ENCODE measurements at regions not wholly inside any gene's neighbourhood (a gene's known extent, or its start where the extent isn't known, plus 50 kb on each side); places are given as distances from the start of the nearest gene placed in this dataset.

DNA sequence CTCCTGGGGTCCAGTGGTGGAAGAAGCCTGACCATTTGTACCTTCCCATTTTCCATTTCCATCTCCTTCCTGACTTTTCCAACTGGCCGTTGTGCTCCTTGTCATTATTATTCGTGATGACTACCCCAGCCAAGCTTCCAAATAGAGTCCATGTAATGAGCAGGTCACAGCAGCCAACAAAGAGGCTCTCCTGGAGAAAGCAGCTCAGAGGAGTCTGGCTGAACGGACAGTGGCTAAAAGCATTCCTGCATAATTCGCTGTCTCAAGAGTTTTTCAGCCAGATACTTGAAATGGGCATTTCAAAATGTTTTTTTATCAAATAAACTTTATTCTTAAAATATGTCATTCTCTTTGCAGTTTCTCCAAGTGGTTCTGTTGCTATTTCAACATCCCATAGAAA is 458.6 kb downstream of the INHBA start:
- TF ChIP-seq POLR2A (IDR thresholded peaks at IDR 0.05; ENCODE audit: low read depth, low read length) (no peak), ZBTB4 (CRISPR knock-in tag; IDR thresholded peaks at IDR 0.05) (no peak), RELA (IDR thresholded peaks at IDR 0.05; ENCODE audit: borderline replicate concordance, partially characterized antibody) (no peak), CBX5 (IDR thresholded peaks at IDR 0.05; ENCODE audit: low read depth) (no peak), MXI1 (IDR thresholded peaks at IDR 0.05; ENCODE audit: low read depth, low read length) (no peak), CTCF (IDR thresholded peaks at IDR 0.05 in 2 of 3, conservative IDR thresholded peaks at IDR 0.05 in 1 of 3; ENCODE audit: control insufficient read depth in 2 of 3, extremely low read depth in 1 of 3, insufficient read depth in 1 of 3, low read depth in 3 of 3, low read length in 3 of 3) (no peak), EP300 (IDR thresholded peaks at IDR 0.05; ENCODE audit: borderline replicate concordance in 1 of 2, control insufficient read depth in 1 of 2, low read depth in 2 of 2, low read length in 2 of 2) (no peak)
- TF ChIP-seq, protein P1, sequence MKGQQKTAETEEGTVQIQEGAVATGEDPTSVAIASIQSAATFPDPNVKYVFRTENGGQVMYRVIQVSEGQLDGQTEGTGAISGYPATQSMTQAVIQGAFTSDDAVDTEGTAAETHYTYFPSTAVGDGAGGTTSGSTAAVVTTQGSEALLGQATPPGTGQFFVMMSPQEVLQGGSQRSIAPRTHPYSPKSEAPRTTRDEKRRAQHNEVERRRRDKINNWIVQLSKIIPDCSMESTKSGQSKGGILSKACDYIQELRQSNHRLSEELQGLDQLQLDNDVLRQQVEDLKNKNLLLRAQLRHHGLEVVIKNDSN (IDR thresholded peaks at IDR 0.05; ENCODE audit: borderline replicate concordance, extremely low read length, insufficient read depth, low read depth, low read length) = no peak

All from GM12878 (cell line).